GM12873 (cell line): ENCODE measurements at regions not wholly inside any gene's neighbourhood (a gene's known extent, or its start where the extent isn't known, plus 50 kb on each side); places are given as distances from the start of the nearest gene placed in this dataset.

ENCODE experiments used
- CTCF ChIP-seq: IDR thresholded peaks from 2 replicates; pipeline ENCODE4 v1.5.1; 2012; ENCODE audit warnings: low read depth, mild to moderate bottlenecking, moderate library complexity, low read length, control low read depth; ENCODE audit not compliant: insufficient read depth; ENCODE audit errors: missing control alignments

DNA sequence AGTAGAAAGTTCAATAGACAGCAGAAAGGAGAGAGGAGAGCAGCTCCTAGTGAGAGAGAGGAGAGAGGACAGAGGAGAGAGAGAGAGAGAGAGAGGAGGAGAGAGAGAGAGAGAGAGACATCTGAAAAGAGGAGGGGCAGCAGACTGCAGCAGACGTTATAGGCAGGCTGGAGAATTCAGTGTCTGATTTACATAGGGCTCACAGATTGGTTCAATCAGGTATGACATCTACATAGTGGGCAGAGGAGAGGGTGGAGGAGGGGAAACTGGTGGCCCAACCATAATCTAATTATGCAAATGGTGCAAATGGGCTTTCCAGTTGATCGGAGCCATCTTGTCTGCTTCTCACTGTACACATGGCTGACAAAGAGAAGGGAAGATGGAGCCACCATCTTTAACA is 221.3 kb upstream of the TRPC4 start:
- no peak for TF ChIP-seq CTCF

DNA sequence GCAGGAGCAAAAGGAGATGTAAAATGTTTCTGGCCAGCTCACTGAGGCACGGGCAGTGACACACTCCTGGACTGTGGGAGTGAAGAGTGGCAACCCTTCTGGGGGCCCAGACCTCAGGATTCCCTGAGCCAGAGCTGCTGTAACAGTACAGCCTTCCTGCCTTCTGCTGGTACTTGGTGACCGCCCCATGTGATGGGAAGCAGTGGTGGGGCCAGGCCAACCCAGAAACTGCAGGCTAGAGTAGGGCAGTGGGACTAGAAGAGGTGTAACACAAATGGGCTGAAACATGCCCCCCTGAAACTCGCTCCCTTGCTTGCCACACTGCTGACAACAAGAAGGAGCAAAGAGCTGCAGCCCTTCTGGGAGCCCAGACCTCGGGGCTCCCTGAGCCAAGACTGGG is 217.1 kb upstream of the TRPC4 start:
- TF ChIP-seq CTCF, result no peak

DNA sequence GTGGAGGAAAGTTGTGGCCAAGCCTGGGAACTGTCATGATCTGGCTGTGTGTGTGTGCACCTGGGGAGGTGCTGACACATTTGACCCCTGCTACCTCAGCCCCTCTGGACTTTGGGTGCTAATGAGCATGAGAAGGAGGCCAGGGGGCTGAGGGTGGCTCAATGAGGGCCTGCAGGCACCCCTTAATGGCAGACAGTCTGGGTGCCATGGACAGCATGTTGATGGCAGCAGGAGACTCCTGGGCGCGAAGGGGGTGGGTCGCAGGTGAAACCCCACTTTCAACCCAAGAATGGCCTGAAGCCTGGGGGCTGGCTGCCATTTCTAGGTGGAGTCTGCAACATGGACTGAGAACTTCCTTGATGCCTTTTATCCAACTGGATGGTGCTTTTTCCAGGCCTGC is 216.4 kb upstream of the TRPC4 start:
- no peak for TF ChIP-seq CTCF

DNA sequence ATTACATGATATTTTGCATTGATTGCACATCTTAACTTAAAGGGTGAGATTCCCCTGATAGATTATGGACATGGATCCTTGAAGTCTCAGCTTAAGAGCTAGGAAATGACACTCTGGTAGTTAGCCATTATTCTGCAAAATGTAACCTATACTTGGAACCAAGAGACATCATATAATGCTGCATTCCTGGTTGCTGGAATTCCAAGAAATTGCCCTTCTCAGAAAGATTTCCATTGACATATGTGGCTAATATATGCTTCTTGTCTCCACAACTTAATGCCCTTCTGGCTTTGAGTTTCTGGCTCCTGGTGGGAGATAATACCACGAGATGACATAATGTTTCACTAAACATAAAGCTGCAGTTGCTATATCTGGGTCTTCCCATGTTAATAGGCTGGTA is 204.4 kb upstream of the TRPC4 start:
- no peak for TF ChIP-seq CTCF

GRCh38 chr13:38072696-38073095 is 203.1 kb upstream of the TRPC4 start:
- no peak for TF ChIP-seq CTCF

DNA sequence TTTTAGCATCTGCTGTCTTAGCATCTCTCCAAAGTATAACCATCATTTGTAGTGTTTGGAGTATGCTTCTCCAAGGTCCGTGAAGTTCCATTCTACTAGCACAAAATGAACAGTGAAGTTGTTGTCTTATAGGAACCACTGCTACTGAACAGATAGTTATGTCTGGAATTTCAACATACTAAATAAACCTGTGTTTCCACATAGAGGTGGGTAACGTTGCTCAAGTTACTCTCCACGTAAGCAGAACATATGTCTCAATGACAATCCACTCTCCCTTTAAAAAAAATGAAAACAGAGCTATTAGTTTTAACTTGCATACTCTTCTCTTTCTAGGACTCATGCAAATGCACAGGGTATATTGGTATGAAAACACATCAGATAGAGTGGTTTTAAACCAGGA is 184.3 kb upstream of the TRPC4 start:
- no peak for TF ChIP-seq CTCF

GRCh38 chr13:38046049-38046376 is 176.4 kb upstream of the TRPC4 start:
- no peak for TF ChIP-seq CTCF
